IMR-90 (cell line): ENCODE measurements at regions not wholly inside any gene's neighbourhood (a gene's known extent, or its start where the extent isn't known, plus 50 kb on each side); places are given as distances from the start of the nearest gene placed in this dataset.

Experiments
- ATAC-seq: fragments of 200-7000 bp; cut with Tn5 transposase; 2 replicates; pipeline ENCODE4 v1.9.1; 2020; ENCODE audit warnings: low read depth, mild to moderate bottlenecking, moderate library complexity
- BruUV-seq: library from RNA; stranded (reverse); fragments of 400-500 nt; replicated peaks from 2 replicates; lab custom pipeline; 2021; lab: Mats Ljungman, UMichigan
- CTCF ChIA-PET: fragments of 300-600 bp; formaldehyde crosslinking; extraction: SDS; loops from one replicate; lab custom pipeline; 2021; ENCODE audit warnings: antibody characterized with exemption; lab: Yijun Ruan, JAX
- POLR2A ChIA-PET: fragments of 300-600 bp; sonication (Branson Sonifier 250); formaldehyde crosslinking; loops from one replicate; lab custom pipeline; 2022; ENCODE audit warnings: antibody characterized with exemption; ENCODE audit not compliant: unreplicated experiment; lab: Charles Lee
- DNase-seq: peaks from one replicate; pipeline ENCODE4 v3.0.0; 2013
- H2AFZ ChIP-seq: replicated peaks from 2 replicates; pipeline ENCODE3; 2013; ENCODE audit warnings: low read length, mild to moderate bottlenecking; ENCODE audit not compliant: poor library complexity
- H2AK5ac ChIP-seq: 2 replicates; pipeline ENCODE4 v1.6.1; 2013; ENCODE audit warnings: low read depth, low read length, inconsistent platforms
- H2AK9ac ChIP-seq: replicated peaks from 2 replicates; pipeline ENCODE3; 2013; ENCODE audit warnings: mild to moderate bottlenecking, low read depth, low read length, moderate library complexity; ENCODE audit not compliant: poor library complexity
- H2BK120ac ChIP-seq: 2 replicates; pipeline ENCODE4 v1.6.1; 2013; ENCODE audit warnings: low read depth, low read length, inconsistent platforms
- H2BK15ac ChIP-seq: 3 replicates; pipeline ENCODE4 v1.6.1; 2013; ENCODE audit warnings: low read depth, low read length, inconsistent platforms
- H2BK20ac ChIP-seq: 2 replicates; pipeline ENCODE4 v1.6.1; 2013; ENCODE audit warnings: low read depth, mild to moderate bottlenecking, inconsistent platforms, low read length, moderate library complexity
- H2BK5ac ChIP-seq: 2 replicates; pipeline ENCODE4 v1.6.1; 2013; ENCODE audit warnings: mild to moderate bottlenecking, low read depth, low read length, inconsistent platforms; ENCODE audit not compliant: poor library complexity, severe bottlenecking
- H3K14ac ChIP-seq: replicated peaks from 2 replicates; pipeline ENCODE4 v1.6.1; 2013; ENCODE audit warnings: low read depth, low read length, inconsistent platforms
- H3K18ac ChIP-seq: 2 replicates; pipeline ENCODE4 v1.6.1; 2013; ENCODE audit warnings: low read depth, low read length, control low read depth
- H3K23ac ChIP-seq: 2 replicates; pipeline ENCODE4 v1.6.1; 2013; ENCODE audit warnings: low read depth, low read length, inconsistent platforms
- H3K27ac ChIP-seq: 2 replicates; pipeline ENCODE4 v1.5.1; 2013; ENCODE audit warnings: mild to moderate bottlenecking, control low read depth, low read length; ENCODE audit not compliant: insufficient read depth
- H3K27me3 ChIP-seq: 2 replicates; pipeline ENCODE4 v1.6.1; 2013; ENCODE audit warnings: low read length; ENCODE audit not compliant: control insufficient read depth, insufficient read depth
- H3K36me3 ChIP-seq: 2 replicates; pipeline ENCODE4 v1.6.1; 2013; ENCODE audit warnings: low read length, mixed read lengths; ENCODE audit not compliant: control insufficient read depth, insufficient read depth
- H3K4ac ChIP-seq: 2 replicates; pipeline ENCODE4 v1.6.1; 2013; ENCODE audit warnings: low read depth, low read length, inconsistent platforms
- H3K4me1 ChIP-seq: 2 replicates; pipeline ENCODE4 v1.6.1; 2013; ENCODE audit warnings: low read length, mixed read lengths; ENCODE audit not compliant: control insufficient read depth, insufficient read depth
- H3K4me2 ChIP-seq: 2 replicates; pipeline ENCODE4 v1.6.1; 2013; ENCODE audit warnings: low read depth, mild to moderate bottlenecking, control low read depth, low read length, moderate library complexity
- H3K4me3 ChIP-seq: 2 replicates; pipeline ENCODE4 v1.5.1; 2013; ENCODE audit warnings: low read depth, mild to moderate bottlenecking, control low read depth, low read length, moderate library complexity; ENCODE audit not compliant: insufficient read depth
- H3K56ac ChIP-seq: 2 replicates; pipeline ENCODE4 v1.6.1; 2013; ENCODE audit warnings: low read length, inconsistent platforms; ENCODE audit not compliant: insufficient read depth; ENCODE audit errors: extremely low read depth
- H3K79me1 ChIP-seq, 2 experiments: 2 replicates each; pipeline ENCODE4 v1.6.1; 2013; ENCODE audit warnings: low read length in 2 of 2, inconsistent platforms in 1 of 2, low read depth in 1 of 2
- H3K9ac ChIP-seq: 2 replicates; pipeline ENCODE4 v1.6.1; 2013; ENCODE audit warnings: low read depth, low read length, control low read depth
- H3K9me1 ChIP-seq: 2 replicates; pipeline ENCODE4 v1.6.1; 2013; ENCODE audit warnings: low read length, inconsistent platforms; ENCODE audit not compliant: insufficient read depth
- H3K9me3 ChIP-seq: 2 replicates; pipeline ENCODE4 v1.6.1; 2013; ENCODE audit warnings: low read length; ENCODE audit not compliant: control insufficient read depth, insufficient read depth
- H4K20me1 ChIP-seq: 2 replicates; pipeline ENCODE4 v1.6.1; 2013; ENCODE audit warnings: low read length, inconsistent platforms; ENCODE audit not compliant: insufficient read depth
- H4K5ac ChIP-seq: 2 replicates; pipeline ENCODE4 v1.6.1; 2013; ENCODE audit warnings: mild to moderate bottlenecking, low read depth, low read length, control low read depth
- H4K8ac ChIP-seq, 2 experiments: 2 replicates each; pipeline ENCODE4 v1.6.1; 2013; ENCODE audit warnings: low read depth in 2 of 2, low read length in 2 of 2, control low read depth in 1 of 2, inconsistent platforms in 1 of 2
- H4K91ac ChIP-seq: 2 replicates; pipeline ENCODE4 v1.6.1; 2013; ENCODE audit warnings: low read depth, low read length, inconsistent platforms; ENCODE audit not compliant: insufficient read depth
- FOS ChIP-seq: fragments of 150-350 bp; IDR thresholded peaks from 2 replicates; pipeline ENCODE4 v1.6.1; 2016; ENCODE audit warnings: low read depth, low read length
- MAFK ChIP-seq: IDR thresholded peaks from 2 replicates; pipeline ENCODE4 v1.6.1; 2012; ENCODE audit warnings: low read depth, low read length, improper control_type of control experiment
- POLR2A ChIP-seq: IDR thresholded peaks from 2 replicates; pipeline ENCODE4 v1.6.1; 2012; ENCODE audit warnings: mild to moderate bottlenecking, low read depth, low read length
- RFX5 ChIP-seq: IDR thresholded peaks from 2 replicates; pipeline ENCODE4 v1.8.0; 2012; ENCODE audit warnings: low read depth, mild to moderate bottlenecking, low read length, moderate library complexity
- SMC3 ChIP-seq: fragments of 150-350 bp; IDR thresholded peaks from 2 replicates; pipeline ENCODE4 v1.6.1; 2016; ENCODE audit warnings: low read depth, mild to moderate bottlenecking, antibody characterized with exemption, low read length, moderate library complexity
- WGBS, 2 experiments: methylation state at CpG; one replicate each; pipeline versions ENCODE4 v1.1.5 to v1.1.7; 2013; ENCODE audit warnings: missing lambda C conversion rate in 2 of 2; ENCODE audit not compliant: insufficient read length in 1 of 2; ENCODE audit errors: extremely low coverage in 2 of 2; 5-methylcytosine and 5-hydroxymethylcytosine counted together
- dilution Hi-C: fragments of 300-500 bp; cut with HindIII; formaldehyde crosslinking; loops from one replicate; pipeline ENCODE4 v1.14.3; 2018; ENCODE audit warnings: low sequenced_read_pairs; ENCODE audit not compliant: unreplicated experiment
- in situ Hi-C: fragments of 300-500 bp; cut with MboI; formaldehyde crosslinking; loops from 3 replicates; pipeline ENCODE4 v1.14.3; 2019; ENCODE audit warnings: low sequenced_read_pairs, inconsistent platforms, mixed read lengths
- intact Hi-C: fragments of 100-400 bp; cut with micrococcal nuclease; formaldehyde crosslinking; loops from 2 replicates; pipeline ENCODE4 v1.10.0; 2022
- TF ChIP-seq, protein P1 (sequence below): conservative IDR thresholded peaks from 2 replicates; pipeline ENCODE4 v1.5.1; 2012; ENCODE audit warnings: mild to moderate bottlenecking, low read depth, low read length, improper control_type of control experiment
- TF ChIP-seq, protein P2 (sequence below): fragments of 150-350 bp; IDR thresholded peaks from 2 replicates; pipeline ENCODE4 v1.6.1; 2017; ENCODE audit warnings: mild to moderate bottlenecking, antibody characterized with exemption, low read length, low read depth
- TF ChIP-seq, protein P3 (sequence below): fragments of 150-350 bp; IDR thresholded peaks from 2 replicates; pipeline ENCODE4 v1.6.1; 2016; ENCODE audit warnings: low read depth, mild to moderate bottlenecking, low read length, moderate library complexity, borderline replicate concordance

DNA sequence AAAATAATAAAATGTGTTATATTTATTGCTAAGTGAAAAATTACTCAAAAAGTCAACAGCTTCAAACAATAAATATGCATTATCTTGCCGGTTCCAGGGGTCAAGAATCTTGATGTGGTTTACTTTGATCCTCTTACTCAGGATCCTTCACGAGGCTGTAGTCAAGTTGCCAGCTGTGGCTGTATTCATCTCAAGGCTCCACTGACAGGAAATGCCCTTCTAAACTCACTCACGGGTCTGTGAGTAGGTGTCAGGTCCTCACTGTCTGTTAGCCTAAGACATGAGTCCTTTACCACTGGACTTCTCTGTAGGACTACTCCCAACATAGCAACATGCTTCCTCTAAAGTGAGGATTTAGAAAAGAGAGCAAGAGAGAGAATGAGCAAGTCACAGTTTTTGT, 983.0 kb downstream of the SI start:
- no peak overlapping the region for H2BK5ac ChIP-seq
- no peak overlapping the region for H2AK5ac ChIP-seq
- in situ Hi-C loops (no loop called here), dilution Hi-C loops (no loop called here), intact Hi-C loops (no loop called here)
- no peak overlapping the region for H3K4ac ChIP-seq
- H4K91ac ChIP-seq, result no peak overlapping the region
- H3K27me3 ChIP-seq, result no peaks in the 10 kb centered on the region
- no peaks in the 10 kb centered on the region for H3K79me1 ChIP-seq
- H2BK15ac ChIP-seq, result no peak overlapping the region
- H2AFZ ChIP-seq, result no peak overlapping the region
- no peak overlapping the region for H4K5ac ChIP-seq
- no peak overlapping the region for H3K14ac ChIP-seq
- H3K18ac ChIP-seq, result no peak overlapping the region
- no peak overlapping the region for H3K23ac ChIP-seq
- no peaks in the 10 kb centered on the region for H3K9me1 ChIP-seq
- H2BK20ac ChIP-seq, result no peak overlapping the region
- POLR2A ChIA-PET, result no interaction called here
- no peak overlapping the region for H3K4me2 ChIP-seq
- no peak overlapping the region for H2AK9ac ChIP-seq
- H3K9ac ChIP-seq, result no peak overlapping the region
- H3K56ac ChIP-seq, result no peak overlapping the region
- TF ChIP-seq MAFK, result no peak
- TF ChIP-seq RFX5, result no peak
- TF ChIP-seq POLR2A, result no peak
- TF ChIP-seq, protein P1, sequence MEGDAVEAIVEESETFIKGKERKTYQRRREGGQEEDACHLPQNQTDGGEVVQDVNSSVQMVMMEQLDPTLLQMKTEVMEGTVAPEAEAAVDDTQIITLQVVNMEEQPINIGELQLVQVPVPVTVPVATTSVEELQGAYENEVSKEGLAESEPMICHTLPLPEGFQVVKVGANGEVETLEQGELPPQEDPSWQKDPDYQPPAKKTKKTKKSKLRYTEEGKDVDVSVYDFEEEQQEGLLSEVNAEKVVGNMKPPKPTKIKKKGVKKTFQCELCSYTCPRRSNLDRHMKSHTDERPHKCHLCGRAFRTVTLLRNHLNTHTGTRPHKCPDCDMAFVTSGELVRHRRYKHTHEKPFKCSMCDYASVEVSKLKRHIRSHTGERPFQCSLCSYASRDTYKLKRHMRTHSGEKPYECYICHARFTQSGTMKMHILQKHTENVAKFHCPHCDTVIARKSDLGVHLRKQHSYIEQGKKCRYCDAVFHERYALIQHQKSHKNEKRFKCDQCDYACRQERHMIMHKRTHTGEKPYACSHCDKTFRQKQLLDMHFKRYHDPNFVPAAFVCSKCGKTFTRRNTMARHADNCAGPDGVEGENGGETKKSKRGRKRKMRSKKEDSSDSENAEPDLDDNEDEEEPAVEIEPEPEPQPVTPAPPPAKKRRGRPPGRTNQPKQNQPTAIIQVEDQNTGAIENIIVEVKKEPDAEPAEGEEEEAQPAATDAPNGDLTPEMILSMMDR, result no peak
- no peak for TF ChIP-seq FOS
- no peak for TF ChIP-seq SMC3
- TF ChIP-seq, protein P2, sequence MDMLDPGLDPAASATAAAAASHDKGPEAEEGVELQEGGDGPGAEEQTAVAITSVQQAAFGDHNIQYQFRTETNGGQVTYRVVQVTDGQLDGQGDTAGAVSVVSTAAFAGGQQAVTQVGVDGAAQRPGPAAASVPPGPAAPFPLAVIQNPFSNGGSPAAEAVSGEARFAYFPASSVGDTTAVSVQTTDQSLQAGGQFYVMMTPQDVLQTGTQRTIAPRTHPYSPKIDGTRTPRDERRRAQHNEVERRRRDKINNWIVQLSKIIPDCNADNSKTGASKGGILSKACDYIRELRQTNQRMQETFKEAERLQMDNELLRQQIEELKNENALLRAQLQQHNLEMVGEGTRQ, result no peak
- TF ChIP-seq, protein P3, sequence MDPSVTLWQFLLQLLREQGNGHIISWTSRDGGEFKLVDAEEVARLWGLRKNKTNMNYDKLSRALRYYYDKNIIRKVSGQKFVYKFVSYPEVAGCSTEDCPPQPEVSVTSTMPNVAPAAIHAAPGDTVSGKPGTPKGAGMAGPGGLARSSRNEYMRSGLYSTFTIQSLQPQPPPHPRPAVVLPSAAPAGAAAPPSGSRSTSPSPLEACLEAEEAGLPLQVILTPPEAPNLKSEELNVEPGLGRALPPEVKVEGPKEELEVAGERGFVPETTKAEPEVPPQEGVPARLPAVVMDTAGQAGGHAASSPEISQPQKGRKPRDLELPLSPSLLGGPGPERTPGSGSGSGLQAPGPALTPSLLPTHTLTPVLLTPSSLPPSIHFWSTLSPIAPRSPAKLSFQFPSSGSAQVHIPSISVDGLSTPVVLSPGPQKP, result no peak
- H4K8ac ChIP-seq, result no peak overlapping the region
- BruUV-seq, result no TSS peak
- no peaks in the 10 kb centered on the region for H4K20me1 ChIP-seq
- DNase-seq (no peak), ATAC-seq (no peak)
- H3K27ac ChIP-seq, result no peak overlapping the region
- WGBS, 2 experiments, result no CpG with 5 or more reads among the region's 3 CpGs
- H3K4me3 ChIP-seq, result no peak overlapping the region
- CTCF ChIA-PET, result interaction anchor here (0.6 kb wide), 1 partner anchor 256 kb away, joined by 3 read pairs; no protein-coding TSS in a partner anchor
- no peaks in the 10 kb centered on the region for H3K36me3 ChIP-seq
- H3K9me3 ChIP-seq, result peaks cover 7% of the 10 kb centered on the region; the same call in 1 of the 2 replicates
- no peak overlapping the region for H2BK120ac ChIP-seq
- H3K4me1 ChIP-seq, result no peaks in the 10 kb centered on the region
